Stomach (tissue), 8 donors: ENCODE measurements at regions not wholly inside any gene's neighbourhood (a gene's known extent, or its start where the extent isn't known, plus 50 kb on each side); places are given as distances from the start of the nearest gene placed in this dataset.
A peak's percentile ranks its signal among the peaks of the same experiment; 100 is the strongest.

Experiments used
- DNase-seq, 2 donors: peaks; one replicate each; pipeline versions ENCODE4 v3.0.0 to v3.0.0-alpha.2; 2013 to 2019
- H3K27ac ChIP-seq, 5 donors: fragments of 200-600 bp in 4 of 5; sonication (generic) in 4 of 5; one replicate each; pipeline ENCODE4 v1.5.1; 2013 to 2019; ENCODE audit warnings: mild to moderate bottlenecking in 1 of 5, moderate library complexity in 1 of 5
- H3K27me3 ChIP-seq, 3 donors: fragments of 200-600 bp; sonication (generic); one replicate each; pipeline ENCODE4 v1.5.1; 2017 to 2019; ENCODE audit warnings: mixed run types in 1 of 3
- H3K36me3 ChIP-seq, 4 donors: fragments of 200-600 bp; sonication (generic); 1 replicate in 3 of 4; 2 replicates in 1 of 4; pipeline ENCODE4 v1.5.1; 2016 to 2019
- H3K4me1 ChIP-seq, 4 donors: fragments of 200-600 bp; sonication (generic); one replicate each; pipeline ENCODE4 v1.5.1; 2016 to 2019
- H3K4me3 ChIP-seq, 4 donors: fragments of 200-600 bp; sonication (generic) in 3 of 4; one replicate each; pipeline ENCODE4 v1.5.1; 2016 to 2019; ENCODE audit warnings: mild to moderate bottlenecking in 1 of 4
- H3K9me3 ChIP-seq, 4 donors: fragments of 200-600 bp; sonication (generic); one replicate each; pipeline ENCODE4 v1.5.1; 2016 to 2019
- CTCF ChIP-seq, 7 experiments: fragments of 450-650 bp in 4 of 7; fragments of 200-600 bp in 3 of 7; sonication (generic) in 3 of 7; IDR thresholded peaks; one replicate each; pipeline ENCODE4 v1.5.1; 2016 to 2019; ENCODE audit warnings: antibody characterized with exemption in 7 of 7, control low read depth in 2 of 7, mild to moderate bottlenecking in 1 of 7
- EP300 ChIP-seq: sonication (generic); formaldehyde crosslinking; IDR thresholded peaks from one replicate; pipeline ENCODE4 v1.6.1; 2017; ENCODE audit warnings: antibody characterized with exemption
- POLR2A ChIP-seq, 4 donors: fragments of 450-650 bp; IDR thresholded peaks; one replicate each; pipeline ENCODE4 v1.6.1; 2016; ENCODE audit warnings: antibody characterized with exemption in 4 of 4, control low read depth in 2 of 4, mild to moderate bottlenecking in 1 of 4, moderate library complexity in 1 of 4
- POLR2AphosphoS5 ChIP-seq, 3 donors: sonication (generic); formaldehyde crosslinking; IDR thresholded peaks; one replicate each; pipeline ENCODE4 v1.6.1; 2016; ENCODE audit warnings: antibody characterized with exemption in 3 of 3
- WGBS, 5 donors: extraction: QIAGEN DNeasy Blood & Tissue Kit in 3 of 5; methylation state at CpG; one replicate each; pipeline versions ENCODE4 v1.1.5 to v1.1.7; 2013 to 2018; 5-methylcytosine and 5-hydroxymethylcytosine counted together
- intact Hi-C: fragments of 100-400 bp; cut with DNase I; formaldehyde crosslinking; loops from one replicate; pipeline ENCODE4 v1.15.1; 2023; ENCODE audit warnings: low total_unique reads
- donor health status: healthy with polysubstance abuse.
- donor health status: Bipolar disorder and iron deficiency.
- donor health status: healthy.

GRCh38 chr13:106246242-106246641 lies 289.2 kb downstream of the EFNB2 start:
- Histone ChIP-seq H3K4me1 (no peaks in the 10 kb centered on the region), H3K36me3 (no peaks in the 10 kb centered on the region), H3K27ac (no peak overlapping the region), H3K4me3 (no peak overlapping the region), H3K27me3 (no peaks in the 10 kb centered on the region), H3K9me3 (no peaks in the 10 kb centered on the region)
- intact Hi-C loops = no loop called here
- DNase-seq = no peak
- WGBS, 5 donors = 35 to 57% (median 49%) methylated on average over 3 of the region's 3 CpGs
- TF ChIP-seq POLR2A (IDR thresholded peaks at IDR 0.05) = no peak
- TF ChIP-seq EP300 = no peak
- no peak for TF ChIP-seq CTCF (IDR thresholded peaks at IDR 0.05)
- TF ChIP-seq POLR2AphosphoS5 (IDR thresholded peaks at IDR 0.05) = no peak

- intact Hi-C loops = no loop called here
- Histone ChIP-seq H3K27ac (no peak overlapping the region), H3K4me3 (no peak overlapping the region), H3K4me1 (no peaks in the 10 kb centered on the region), H3K27me3 (no peaks in the 10 kb centered on the region), H3K36me3 (no peaks in the 10 kb centered on the region), H3K9me3 (no peaks in the 10 kb centered on the region)
- TF ChIP-seq CTCF (IDR thresholded peaks at IDR 0.05) (no peak), EP300 (no peak)
- 49 to 64% (median 56%) methylated on average over 6 of the region's 6 CpGs for WGBS, 5 donors
- no peak for DNase-seq
Measured at GRCh38 chr13:106243011-106243565, 292.4 kb downstream of the EFNB2 start.

- H3K36me3 ChIP-seq = no peaks in the 10 kb centered on the region
- H3K27me3 ChIP-seq = no peaks in the 10 kb centered on the region
- H3K4me1 ChIP-seq = no peaks in the 10 kb centered on the region
- DNase-seq = peak in 1 of 2 donors; percentile 35
- intact Hi-C loops = no loop called here
- TF ChIP-seq CTCF (IDR thresholded peaks at IDR 0.05) (no peak), POLR2AphosphoS5 (IDR thresholded peaks at IDR 0.05) (peak in 2 of 3 donors; percentile 26 to 44)
- no peak overlapping the region for H3K4me3 ChIP-seq
- H3K27ac ChIP-seq = no peak overlapping the region
- 57 to 71% (median 59%) methylated on average over 10 of the region's 10 CpGs for WGBS, 5 donors
- H3K9me3 ChIP-seq = no peaks in the 10 kb centered on the region
Measured at GRCh38 chr13:106241974-106242953, 293.2 kb downstream of the EFNB2 start.

GRCh38 chr13:106238690-106239089 lies 296.8 kb downstream of the EFNB2 start:
- TF ChIP-seq CTCF (IDR thresholded peaks at IDR 0.05) = no peak
- TF ChIP-seq POLR2AphosphoS5 (IDR thresholded peaks at IDR 0.05) = no peak
- no peak for TF ChIP-seq EP300
- TF ChIP-seq POLR2A (IDR thresholded peaks at IDR 0.05) = no peak
- no peak overlapping the region for H3K27ac ChIP-seq
- H3K4me3 ChIP-seq = no peak overlapping the region
- intact Hi-C loops = no loop called here
- H3K36me3 ChIP-seq = no peaks in the 10 kb centered on the region
- no peak for DNase-seq
- H3K27me3 ChIP-seq = no peaks in the 10 kb centered on the region
- WGBS, 5 donors = 78 to 85% (median 83%) methylated on average over 8 of the region's 8 CpGs
- no peaks in the 10 kb centered on the region for H3K9me3 ChIP-seq
- peaks cover 0 to 7% (median 0%) of the 10 kb centered on the region in 4 donors for H3K4me1 ChIP-seq
